ENCODE measurements at regions not wholly inside any gene's neighbourhood (a gene's known extent, or its start where the extent isn't known, plus 50 kb on each side); places are given as distances from the start of the nearest gene placed in this dataset.

DNA sequence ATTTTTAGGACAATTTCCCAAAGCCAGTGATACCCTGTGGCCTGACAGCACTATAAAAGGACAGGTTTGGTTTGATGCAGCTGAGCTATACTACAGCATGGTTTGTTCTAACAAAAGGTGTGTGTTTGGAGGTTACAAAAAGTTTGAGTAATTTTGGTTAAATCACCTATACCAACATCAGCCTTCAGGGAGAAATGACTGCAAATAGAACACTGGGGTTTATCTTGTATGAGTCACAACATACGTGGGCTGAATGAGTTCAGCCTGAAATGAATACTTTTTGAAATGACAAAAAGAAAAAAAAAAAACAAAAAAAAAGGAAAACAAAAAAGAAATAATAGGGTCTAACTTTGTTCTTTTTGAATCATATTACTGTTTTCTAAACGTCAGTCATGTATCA is 345.7 kb downstream of the CNTN3 start:
- TF ChIP-seq, protein P1, sequence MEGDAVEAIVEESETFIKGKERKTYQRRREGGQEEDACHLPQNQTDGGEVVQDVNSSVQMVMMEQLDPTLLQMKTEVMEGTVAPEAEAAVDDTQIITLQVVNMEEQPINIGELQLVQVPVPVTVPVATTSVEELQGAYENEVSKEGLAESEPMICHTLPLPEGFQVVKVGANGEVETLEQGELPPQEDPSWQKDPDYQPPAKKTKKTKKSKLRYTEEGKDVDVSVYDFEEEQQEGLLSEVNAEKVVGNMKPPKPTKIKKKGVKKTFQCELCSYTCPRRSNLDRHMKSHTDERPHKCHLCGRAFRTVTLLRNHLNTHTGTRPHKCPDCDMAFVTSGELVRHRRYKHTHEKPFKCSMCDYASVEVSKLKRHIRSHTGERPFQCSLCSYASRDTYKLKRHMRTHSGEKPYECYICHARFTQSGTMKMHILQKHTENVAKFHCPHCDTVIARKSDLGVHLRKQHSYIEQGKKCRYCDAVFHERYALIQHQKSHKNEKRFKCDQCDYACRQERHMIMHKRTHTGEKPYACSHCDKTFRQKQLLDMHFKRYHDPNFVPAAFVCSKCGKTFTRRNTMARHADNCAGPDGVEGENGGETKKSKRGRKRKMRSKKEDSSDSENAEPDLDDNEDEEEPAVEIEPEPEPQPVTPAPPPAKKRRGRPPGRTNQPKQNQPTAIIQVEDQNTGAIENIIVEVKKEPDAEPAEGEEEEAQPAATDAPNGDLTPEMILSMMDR (IDR thresholded peaks at IDR 0.05; ENCODE audit: low read length), result no peak
- no peak for TF ChIP-seq EZH2 (optimal IDR thresholded peaks at IDR 0.05; ENCODE audit: low read depth, low read length)
